Adipocyte (in vitro differentiated cells): ENCODE measurements at regions not wholly inside any gene's neighbourhood (a gene's known extent, or its start where the extent isn't known, plus 50 kb on each side); places are given as distances from the start of the nearest gene placed in this dataset.
A peak's percentile ranks its signal among the peaks of the same experiment; 100 is the strongest.

Source experiments
- DNase-seq: peaks from one replicate; pipeline ENCODE4 v3.0.0-alpha.2; 2015; ENCODE audit warnings: low read depth
- H3K27me3 ChIP-seq: replicated peaks from 2 replicates; pipeline ENCODE4 v1.7.0; 2013; ENCODE audit warnings: mild to moderate bottlenecking, low read length, moderate library complexity; ENCODE audit not compliant: control insufficient read depth, insufficient read depth
- H3K36me3 ChIP-seq: 2 replicates; pipeline ENCODE4 v1.7.0; 2013; ENCODE audit warnings: low read length, mild to moderate bottlenecking, moderate library complexity; ENCODE audit not compliant: control insufficient read depth, insufficient read depth, severe bottlenecking
- H3K4me1 ChIP-seq: 2 replicates; pipeline ENCODE4 v1.7.0; 2013; ENCODE audit warnings: mild to moderate bottlenecking, low read length, moderate library complexity; ENCODE audit not compliant: control insufficient read depth, insufficient read depth
- H3K4me3 ChIP-seq: 2 replicates; pipeline ENCODE4 v1.7.0; 2013; ENCODE audit warnings: mild to moderate bottlenecking, low read length, moderate library complexity
- H3K9ac ChIP-seq: 2 replicates; pipeline ENCODE4 v1.7.0; 2013; ENCODE audit warnings: mild to moderate bottlenecking, low read length, moderate library complexity
- H3K9me3 ChIP-seq: 2 replicates; pipeline ENCODE4 v1.7.0; 2013; ENCODE audit warnings: mild to moderate bottlenecking, low read length, moderate library complexity; ENCODE audit not compliant: control insufficient read depth

- no peak for DNase-seq
- Histone ChIP-seq H3K27me3 (no peaks in the 10 kb centered on the region), H3K4me3 (no peak overlapping the region)
Observed at GRCh38 chr7:54672519-54672918, 86.5 kb downstream of the SEC61G start.

DNA sequence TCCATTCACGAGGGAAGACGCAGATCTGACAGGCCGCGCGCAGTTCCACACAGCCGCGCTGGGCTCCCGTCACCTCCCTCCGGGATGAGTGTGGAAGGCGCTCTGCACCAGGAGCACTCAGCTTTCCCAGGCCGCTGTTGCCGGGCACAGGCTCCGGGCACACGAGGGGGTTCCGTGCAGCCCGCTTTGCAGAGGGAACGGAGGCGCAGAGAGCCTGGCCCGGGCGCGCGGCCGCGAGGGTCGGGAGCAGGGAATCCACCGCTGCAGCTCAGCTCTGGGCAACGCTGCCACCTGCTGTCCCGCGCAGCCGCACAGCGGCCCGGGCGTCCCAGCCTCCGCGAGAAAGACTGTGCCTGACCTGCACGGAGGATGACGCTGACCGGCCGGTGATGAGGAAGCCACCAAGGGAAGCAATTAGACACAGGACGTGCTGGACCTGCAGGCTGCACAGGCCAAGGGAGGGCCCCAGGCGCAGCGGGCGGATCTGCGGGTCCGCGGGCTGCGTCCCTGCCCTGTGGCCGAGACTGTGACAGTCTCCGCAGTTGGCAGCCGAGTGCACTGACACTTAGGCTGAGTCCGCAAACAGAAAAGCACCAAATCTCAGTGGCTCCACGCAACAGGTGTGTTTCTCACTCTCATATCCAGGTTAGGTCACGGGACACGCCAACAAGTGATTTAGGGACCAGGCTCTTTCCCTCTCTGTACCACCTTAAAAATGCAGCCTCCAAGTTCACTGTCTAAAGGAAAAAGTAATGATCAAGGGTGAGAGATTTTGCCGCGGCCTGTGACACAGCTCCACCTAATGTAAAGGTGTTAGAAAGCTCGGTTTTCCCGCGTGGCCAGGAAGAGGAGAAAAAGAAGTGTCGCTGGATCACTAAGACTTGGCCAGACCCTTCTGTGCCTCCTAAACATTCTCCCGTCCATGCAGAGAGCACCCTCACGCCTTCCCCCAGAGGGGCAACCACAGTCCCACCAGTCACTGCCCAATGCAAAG lies 94.5 kb downstream of the SEC61G start:
- H3K27me3 ChIP-seq: peaks cover 43% of the 10 kb centered on the region
- no peaks in the 10 kb centered on the region for H3K4me1 ChIP-seq
- H3K9ac ChIP-seq: no peak overlapping the region
- H3K36me3 ChIP-seq: no peaks in the 10 kb centered on the region
- H3K9me3 ChIP-seq: no peaks in the 10 kb centered on the region
- peak; percentile 24 for DNase-seq
- peak overlapping the region; percentile 63 for H3K4me3 ChIP-seq

More at GRCh38 chr7:54672519-54672918, 86.5 kb downstream of the SEC61G start:
- Histone ChIP-seq H3K9me3 (no peaks in the 10 kb centered on the region), H3K36me3 (no peaks in the 10 kb centered on the region), H3K9ac (no peak overlapping the region), H3K4me1 (no peaks in the 10 kb centered on the region)

- Histone ChIP-seq H3K36me3 (no peaks in the 10 kb centered on the region), H3K4me1 (no peaks in the 10 kb centered on the region), H3K9ac (no peak overlapping the region), H3K4me3 (peak overlapping the region; percentile 63), H3K9me3 (no peaks in the 10 kb centered on the region), H3K27me3 (peaks cover 43% of the 10 kb centered on the region)
- DNase-seq: no peak
Observed at GRCh38 chr7:54663603-54664234, 95.3 kb downstream of the SEC61G start.

DNA sequence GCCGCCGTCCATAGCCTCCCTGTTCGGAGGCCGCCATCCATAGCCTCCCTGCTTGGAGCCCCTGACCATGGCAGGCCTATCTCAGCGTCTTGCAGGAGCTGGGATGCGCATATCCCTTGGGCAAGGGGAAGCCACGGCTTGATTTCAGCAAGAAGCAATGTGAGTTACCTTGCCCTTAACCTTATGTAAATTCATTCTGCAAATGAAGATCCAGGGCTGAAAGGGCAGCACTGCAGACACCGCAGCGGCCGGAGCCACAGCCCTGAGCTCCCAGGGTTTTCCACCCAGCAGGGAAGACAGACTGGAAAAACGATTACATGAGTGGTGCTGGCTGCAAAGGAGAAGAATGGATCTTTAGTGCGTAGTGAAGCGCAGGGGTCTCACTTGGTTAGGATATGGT lies 95.8 kb downstream of the SEC61G start:
- Histone ChIP-seq H3K4me1 (no peaks in the 10 kb centered on the region), H3K9ac (no peak overlapping the region), H3K9me3 (no peaks in the 10 kb centered on the region), H3K27me3 (peaks cover 43% of the 10 kb centered on the region), H3K36me3 (no peaks in the 10 kb centered on the region), H3K4me3 (no peak overlapping the region)
- DNase-seq: no peak

- DNase-seq: no peak
- H3K9ac ChIP-seq: no peak overlapping the region
- H3K4me3 ChIP-seq: no peak overlapping the region
- H3K27me3 ChIP-seq: peaks cover 43% of the 10 kb centered on the region
- H3K4me1 ChIP-seq: no peaks in the 10 kb centered on the region
- H3K9me3 ChIP-seq: no peaks in the 10 kb centered on the region
- no peaks in the 10 kb centered on the region for H3K36me3 ChIP-seq
Observed at GRCh38 chr7:54662701-54663100, 96.3 kb downstream of the SEC61G start.

GRCh38 chr7:54653905-54654304 lies 105.1 kb downstream of the SEC61G start:
- no peak overlapping the region for H3K9ac ChIP-seq
- H3K27me3 ChIP-seq: no peaks in the 10 kb centered on the region
- no peak for DNase-seq
- H3K4me3 ChIP-seq: no peak overlapping the region
- no peaks in the 10 kb centered on the region for H3K36me3 ChIP-seq
- no peaks in the 10 kb centered on the region for H3K9me3 ChIP-seq
- H3K4me1 ChIP-seq: no peaks in the 10 kb centered on the region

DNA sequence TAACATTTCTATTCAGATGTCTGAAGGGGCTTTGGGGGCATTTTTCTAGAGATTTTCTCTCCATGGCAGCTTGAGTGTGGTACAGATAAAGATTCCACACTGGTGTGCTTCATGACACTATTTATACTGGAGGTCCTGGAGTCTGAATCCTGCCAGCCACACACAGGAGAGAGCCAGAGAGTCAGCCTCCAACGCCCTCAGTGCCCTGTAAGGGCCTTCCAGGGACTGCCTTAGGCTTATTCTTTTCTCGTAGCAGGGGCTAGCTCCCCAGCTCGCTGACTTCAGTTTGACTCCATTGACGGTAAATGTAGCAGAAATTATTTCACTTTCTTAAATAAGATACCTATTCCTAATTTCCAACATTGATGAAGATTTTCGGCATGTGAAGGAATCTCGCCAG lies 100.9 kb downstream of the VSTM2A start:
- Histone ChIP-seq H3K4me3 (no peak overlapping the region), H3K9ac (no peak overlapping the region), H3K9me3 (no peaks in the 10 kb centered on the region), H3K36me3 (no peaks in the 10 kb centered on the region), H3K27me3 (no peaks in the 10 kb centered on the region), H3K4me1 (no peaks in the 10 kb centered on the region)
- no peak for DNase-seq

GRCh38 chr7:54637712-54638396 lies 95.7 kb downstream of the VSTM2A start:
- Histone ChIP-seq H3K4me3 (no peak overlapping the region), H3K27me3 (no peaks in the 10 kb centered on the region), H3K9me3 (no peaks in the 10 kb centered on the region), H3K36me3 (no peaks in the 10 kb centered on the region), H3K4me1 (no peaks in the 10 kb centered on the region), H3K9ac (no peak overlapping the region)
- no peak for DNase-seq

GRCh38 chr7:54632696-54633095 lies 90.5 kb downstream of the VSTM2A start:
- no peak overlapping the region for H3K4me3 ChIP-seq

GRCh38 chr7:54629771-54630170 lies 87.6 kb downstream of the VSTM2A start:
- H3K36me3 ChIP-seq: no peaks in the 10 kb centered on the region
- H3K4me3 ChIP-seq: no peak overlapping the region
- H3K9me3 ChIP-seq: peaks cover 3% of the 10 kb centered on the region
- H3K27me3 ChIP-seq: no peaks in the 10 kb centered on the region
- H3K9ac ChIP-seq: no peak overlapping the region
- no peak for DNase-seq
- no peaks in the 10 kb centered on the region for H3K4me1 ChIP-seq

More at GRCh38 chr7:54632696-54633095, 90.5 kb downstream of the VSTM2A start:
- H3K36me3 ChIP-seq: no peaks in the 10 kb centered on the region
- peaks cover 3% of the 10 kb centered on the region for H3K9me3 ChIP-seq
- no peak for DNase-seq
- H3K9ac ChIP-seq: no peak overlapping the region
- no peaks in the 10 kb centered on the region for H3K4me1 ChIP-seq
- no peaks in the 10 kb centered on the region for H3K27me3 ChIP-seq

- H3K36me3 ChIP-seq: no peaks in the 10 kb centered on the region
- no peaks in the 10 kb centered on the region for H3K9me3 ChIP-seq
- no peak for DNase-seq
- no peaks in the 10 kb centered on the region for H3K4me1 ChIP-seq
- no peak overlapping the region for H3K4me3 ChIP-seq
- no peak overlapping the region for H3K9ac ChIP-seq
- H3K27me3 ChIP-seq: no peaks in the 10 kb centered on the region
Observed at GRCh38 chr7:54622696-54623309, 80.6 kb downstream of the VSTM2A start.
